DOHH2 (cell line): ENCODE measurements at regions not wholly inside any gene's neighbourhood (a gene's known extent, or its start where the extent isn't known, plus 50 kb on each side); places are given as distances from the start of the nearest gene placed in this dataset.

Experiments used
- EZH2phosphoT487 ChIP-seq: fragments of 200-600 bp; sonication (generic); IDR thresholded peaks from 2 replicates; pipeline ENCODE4 v1.6.1; 2017; ENCODE audit warnings: borderline replicate concordance, mild to moderate bottlenecking, antibody characterized with exemption, low read length, moderate library complexity, mixed read lengths
- TF ChIP-seq, protein P1 (sequence below): fragments of 200-600 bp; sonication (generic); IDR thresholded peaks from one replicate; pipeline ENCODE4 v1.5.1; 2014; ENCODE audit warnings: antibody characterized with exemption, mild to moderate bottlenecking, low read depth, low read length; ENCODE audit not compliant: poor library complexity, severe bottlenecking

DNA sequence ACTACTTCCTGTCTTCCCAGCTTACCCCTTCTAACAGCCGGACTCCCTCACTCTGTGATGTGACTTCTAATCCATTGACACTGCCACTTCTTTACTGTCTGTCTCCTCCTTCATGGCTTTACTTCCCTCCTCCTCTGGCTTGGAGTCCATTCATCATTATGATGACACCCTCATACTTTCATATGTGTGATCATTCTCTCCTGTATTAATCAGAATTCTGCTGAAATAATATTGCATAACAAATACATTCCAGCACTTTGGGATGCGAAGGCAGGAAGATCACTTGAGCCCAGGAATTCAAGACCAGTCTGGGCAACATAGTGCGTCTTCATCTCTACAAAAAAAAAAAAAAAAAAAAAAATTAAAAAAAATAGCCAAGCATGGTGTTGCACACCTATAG lies 147.9 kb upstream of the BTBD3 start:
- TF ChIP-seq, protein P1, sequence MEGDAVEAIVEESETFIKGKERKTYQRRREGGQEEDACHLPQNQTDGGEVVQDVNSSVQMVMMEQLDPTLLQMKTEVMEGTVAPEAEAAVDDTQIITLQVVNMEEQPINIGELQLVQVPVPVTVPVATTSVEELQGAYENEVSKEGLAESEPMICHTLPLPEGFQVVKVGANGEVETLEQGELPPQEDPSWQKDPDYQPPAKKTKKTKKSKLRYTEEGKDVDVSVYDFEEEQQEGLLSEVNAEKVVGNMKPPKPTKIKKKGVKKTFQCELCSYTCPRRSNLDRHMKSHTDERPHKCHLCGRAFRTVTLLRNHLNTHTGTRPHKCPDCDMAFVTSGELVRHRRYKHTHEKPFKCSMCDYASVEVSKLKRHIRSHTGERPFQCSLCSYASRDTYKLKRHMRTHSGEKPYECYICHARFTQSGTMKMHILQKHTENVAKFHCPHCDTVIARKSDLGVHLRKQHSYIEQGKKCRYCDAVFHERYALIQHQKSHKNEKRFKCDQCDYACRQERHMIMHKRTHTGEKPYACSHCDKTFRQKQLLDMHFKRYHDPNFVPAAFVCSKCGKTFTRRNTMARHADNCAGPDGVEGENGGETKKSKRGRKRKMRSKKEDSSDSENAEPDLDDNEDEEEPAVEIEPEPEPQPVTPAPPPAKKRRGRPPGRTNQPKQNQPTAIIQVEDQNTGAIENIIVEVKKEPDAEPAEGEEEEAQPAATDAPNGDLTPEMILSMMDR: no peak
- no peak for TF ChIP-seq EZH2phosphoT487
